HEK293 (cell line): ENCODE measurements at regions not wholly inside any gene's neighbourhood (a gene's known extent, or its start where the extent isn't known, plus 50 kb on each side); places are given as distances from the start of the nearest gene placed in this dataset.

Experiments used
- BCL11A ChIP-seq: fragments of 450-650 bp; formaldehyde crosslinking; IDR thresholded peaks from 2 replicates; pipeline ENCODE4 v1.5.1; 2016; ENCODE audit warnings: low read depth, missing biosample characterization, missing genetic modification characterization
- BCL11B ChIP-seq: fragments of 450-650 bp; formaldehyde crosslinking; IDR thresholded peaks from 2 replicates; pipeline ENCODE4 v1.5.1; 2016; ENCODE audit warnings: low read depth, missing biosample characterization, missing genetic modification characterization
- GFI1B ChIP-seq: fragments of 450-650 bp; formaldehyde crosslinking; IDR thresholded peaks from 2 replicates; pipeline ENCODE4 v1.5.1; 2016; ENCODE audit warnings: missing biosample characterization, missing genetic modification characterization
- GLI4 ChIP-seq: fragments of 450-650 bp; formaldehyde crosslinking; IDR thresholded peaks from 2 replicates; pipeline ENCODE4 v1.5.1; 2016; ENCODE audit warnings: missing biosample characterization, missing genetic modification characterization
- KLF9 ChIP-seq: fragments of 450-650 bp; formaldehyde crosslinking; IDR thresholded peaks from 2 replicates; pipeline ENCODE4 v1.5.1; 2016; ENCODE audit warnings: missing biosample characterization, missing genetic modification characterization, low read depth
- MYNN ChIP-seq: fragments of 450-650 bp; formaldehyde crosslinking; IDR thresholded peaks from 2 replicates; pipeline ENCODE4 v1.5.1; 2016; ENCODE audit warnings: missing biosample characterization, missing genetic modification characterization, borderline replicate concordance
- PATZ1 ChIP-seq: fragments of 450-650 bp; formaldehyde crosslinking; IDR thresholded peaks from 2 replicates; pipeline ENCODE4 v1.5.1; 2016; ENCODE audit warnings: missing biosample characterization, missing genetic modification characterization
- RBAK ChIP-seq: fragments of 450-650 bp; formaldehyde crosslinking; IDR thresholded peaks from 2 replicates; pipeline ENCODE4 v1.5.1; 2016; ENCODE audit warnings: missing biosample characterization, missing genetic modification characterization
- WT1 ChIP-seq: fragments of 450-650 bp; formaldehyde crosslinking; IDR thresholded peaks from 2 replicates; pipeline ENCODE4 v1.5.1; 2016; ENCODE audit warnings: missing biosample characterization, missing genetic modification characterization
- ZBTB1 ChIP-seq: fragments of 450-650 bp; formaldehyde crosslinking; IDR thresholded peaks from 2 replicates; pipeline ENCODE4 v1.5.1; 2016; ENCODE audit warnings: missing biosample characterization, missing genetic modification characterization
- ZFHX2 ChIP-seq: fragments of 450-650 bp; formaldehyde crosslinking; conservative IDR thresholded peaks from 2 replicates; pipeline ENCODE4 v1.5.1; 2016; ENCODE audit warnings: missing biosample characterization, missing genetic modification characterization
- ZFP69B ChIP-seq: fragments of 450-650 bp; formaldehyde crosslinking; IDR thresholded peaks from 2 replicates; pipeline ENCODE4 v1.5.1; 2016; ENCODE audit warnings: missing biosample characterization, missing genetic modification characterization
- ZNF112 ChIP-seq: fragments of 450-650 bp; formaldehyde crosslinking; IDR thresholded peaks from 2 replicates; pipeline ENCODE4 v1.5.0; 2017; ENCODE audit warnings: missing biosample characterization, missing genetic modification characterization
- ZNF132 ChIP-seq: fragments of 450-650 bp; formaldehyde crosslinking; IDR thresholded peaks from 2 replicates; pipeline ENCODE4 v1.5.1; 2017; ENCODE audit warnings: missing biosample characterization, missing genetic modification characterization, borderline replicate concordance
- ZNF146 ChIP-seq: fragments of 450-650 bp; formaldehyde crosslinking; IDR thresholded peaks from 2 replicates; pipeline ENCODE4 v1.5.1; 2016; ENCODE audit warnings: missing biosample characterization, missing genetic modification characterization
- ZNF16 ChIP-seq: fragments of 450-650 bp; formaldehyde crosslinking; IDR thresholded peaks from 2 replicates; pipeline ENCODE4 v1.5.1; 2016; ENCODE audit warnings: low read depth, missing biosample characterization, missing genetic modification characterization
- ZNF202 ChIP-seq: fragments of 450-650 bp; formaldehyde crosslinking; IDR thresholded peaks from 2 replicates; pipeline ENCODE4 v1.5.1; 2016; ENCODE audit warnings: missing biosample characterization, missing genetic modification characterization, borderline replicate concordance
- ZNF223 ChIP-seq: fragments of 450-650 bp; formaldehyde crosslinking; IDR thresholded peaks from 2 replicates; pipeline ENCODE4 v1.5.1; 2016; ENCODE audit warnings: missing biosample characterization, missing genetic modification characterization
- ZNF23 ChIP-seq: fragments of 450-650 bp; formaldehyde crosslinking; IDR thresholded peaks from 2 replicates; pipeline ENCODE4 v1.5.1; 2016; ENCODE audit warnings: missing biosample characterization, missing genetic modification characterization, borderline replicate concordance
- ZNF24 ChIP-seq: fragments of 450-650 bp; formaldehyde crosslinking; IDR thresholded peaks from 2 replicates; pipeline ENCODE4 v1.5.1; 2016; ENCODE audit warnings: missing biosample characterization, missing genetic modification characterization
- ZNF274 ChIP-seq, 2 experiments: fragments of 200-500 bp in 1 of 2; fragments of 450-650 bp in 1 of 2; sonication (Bioruptor generic) in 1 of 2; formaldehyde crosslinking in 1 of 2; IDR thresholded peaks; 2 replicates each; pipeline versions ENCODE4 v1.5.1 to v1.6.1; 2014 to 2016; ENCODE audit warnings: borderline replicate concordance in 1 of 2, inconsistent platforms in 1 of 2, low read length in 1 of 2, missing biosample characterization in 1 of 2, missing genetic modification characterization in 1 of 2
- ZNF311 ChIP-seq: fragments of 450-650 bp; formaldehyde crosslinking; IDR thresholded peaks from 2 replicates; pipeline ENCODE4 v1.5.1; 2017; ENCODE audit warnings: missing biosample characterization, missing genetic modification characterization, borderline replicate concordance
- ZNF341 ChIP-seq: fragments of 450-650 bp; formaldehyde crosslinking; IDR thresholded peaks from 2 replicates; pipeline ENCODE4; 2016; ENCODE audit warnings: low read depth, missing biosample characterization, missing genetic modification characterization
- ZNF404 ChIP-seq: fragments of 450-650 bp; formaldehyde crosslinking; IDR thresholded peaks from 2 replicates; pipeline ENCODE4 v1.5.1; 2017; ENCODE audit warnings: missing biosample characterization, missing genetic modification characterization
- ZNF473 ChIP-seq: fragments of 450-650 bp; formaldehyde crosslinking; IDR thresholded peaks from 2 replicates; pipeline ENCODE4 v1.5.1; 2017; ENCODE audit warnings: missing biosample characterization, missing genetic modification characterization
- ZNF530 ChIP-seq: fragments of 450-650 bp; formaldehyde crosslinking; IDR thresholded peaks from 2 replicates; pipeline ENCODE4 v1.5.1; 2016; ENCODE audit warnings: low read depth, missing biosample characterization, missing genetic modification characterization
- ZNF561 ChIP-seq: fragments of 450-650 bp; IDR thresholded peaks from 2 replicates; pipeline ENCODE4 v1.5.1; 2018; ENCODE audit warnings: missing biosample characterization, missing genetic modification characterization, borderline replicate concordance
- ZNF654 ChIP-seq: fragments of 450-650 bp; formaldehyde crosslinking; IDR thresholded peaks from 2 replicates; pipeline ENCODE4 v1.5.1; 2016; ENCODE audit warnings: low read depth, missing biosample characterization, missing genetic modification characterization
- ZNF660 ChIP-seq: fragments of 450-650 bp; IDR thresholded peaks from 2 replicates; pipeline ENCODE4 v1.5.1; 2018; ENCODE audit warnings: missing biosample characterization, mild to moderate bottlenecking, missing genetic modification characterization
- ZNF670 ChIP-seq: fragments of 450-650 bp; formaldehyde crosslinking; IDR thresholded peaks from 2 replicates; pipeline ENCODE4 v1.5.1; 2016; ENCODE audit warnings: missing biosample characterization, missing genetic modification characterization, low read depth
- ZNF707 ChIP-seq: fragments of 450-650 bp; formaldehyde crosslinking; IDR thresholded peaks from 2 replicates; pipeline ENCODE4 v1.5.1; 2016; ENCODE audit warnings: missing biosample characterization, missing genetic modification characterization
- ZNF76 ChIP-seq: fragments of 450-650 bp; formaldehyde crosslinking; IDR thresholded peaks from 2 replicates; pipeline ENCODE4; 2016; ENCODE audit warnings: low read depth, missing biosample characterization, missing genetic modification characterization, borderline replicate concordance
- ZNF777 ChIP-seq: fragments of 450-650 bp; formaldehyde crosslinking; IDR thresholded peaks from 2 replicates; pipeline ENCODE4 v1.5.1; 2017; ENCODE audit warnings: missing biosample characterization, missing genetic modification characterization, borderline replicate concordance
- ZNF791 ChIP-seq: fragments of 450-650 bp; formaldehyde crosslinking; IDR thresholded peaks from 2 replicates; pipeline ENCODE4 v1.5.1; 2016; ENCODE audit warnings: missing biosample characterization, missing genetic modification characterization
- ZXDB ChIP-seq: fragments of 450-650 bp; formaldehyde crosslinking; IDR thresholded peaks from 2 replicates; pipeline ENCODE4 v1.5.1; 2016; ENCODE audit warnings: missing biosample characterization, missing genetic modification characterization
- TF ChIP-seq, protein P1 (sequence below): fragments of 450-650 bp; formaldehyde crosslinking; IDR thresholded peaks from 2 replicates; pipeline ENCODE4 v1.5.1; 2016; ENCODE audit warnings: missing biosample characterization, missing genetic modification characterization
- TF ChIP-seq, protein P2 (sequence below): fragments of 450-650 bp; formaldehyde crosslinking; IDR thresholded peaks from 2 replicates; pipeline ENCODE4 v1.5.1; 2017; ENCODE audit warnings: missing biosample characterization, missing genetic modification characterization

GRCh38 chr5:93677359-93677891, 64.0 kb downstream of the POU5F2 start (continued):
- peak; percentile 93 for TF ChIP-seq WT1 (tag by site-specific recombination)
- no peak for TF ChIP-seq GLI4 (tag by site-specific recombination)
- peak; percentile 98 for TF ChIP-seq ZNF561 (tag by site-specific recombination)
- no peak; the same call in 1 of the 2 replicates for TF ChIP-seq ZFP69B (tag by site-specific recombination)
- no peak for TF ChIP-seq ZNF112
- TF ChIP-seq, protein P1, sequence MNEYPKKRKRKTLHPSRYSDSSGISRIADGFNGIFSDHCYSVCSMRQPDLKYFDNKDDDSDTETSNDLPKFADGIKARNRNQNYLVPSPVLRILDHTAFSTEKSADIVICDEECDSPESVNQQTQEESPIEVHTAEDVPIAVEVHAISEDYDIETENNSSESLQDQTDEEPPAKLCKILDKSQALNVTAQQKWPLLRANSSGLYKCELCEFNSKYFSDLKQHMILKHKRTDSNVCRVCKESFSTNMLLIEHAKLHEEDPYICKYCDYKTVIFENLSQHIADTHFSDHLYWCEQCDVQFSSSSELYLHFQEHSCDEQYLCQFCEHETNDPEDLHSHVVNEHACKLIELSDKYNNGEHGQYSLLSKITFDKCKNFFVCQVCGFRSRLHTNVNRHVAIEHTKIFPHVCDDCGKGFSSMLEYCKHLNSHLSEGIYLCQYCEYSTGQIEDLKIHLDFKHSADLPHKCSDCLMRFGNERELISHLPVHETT, result peak; percentile 91; the same call in 1 of the 2 replicates
- peak; percentile 97 for TF ChIP-seq ZXDB (tag by site-specific recombination)
- no peak for TF ChIP-seq BCL11B
- TF ChIP-seq BCL11A (tag by site-specific recombination), result peak; percentile 92; the same call in 1 of the 2 replicates
- no peak for TF ChIP-seq ZNF473 (tag by site-specific recombination)
- no peak for TF ChIP-seq RBAK (tag by site-specific recombination)
- TF ChIP-seq ZNF670 (tag by site-specific recombination), result no peak
- no peak for TF ChIP-seq MYNN
- TF ChIP-seq ZNF223 (tag by site-specific recombination), result no peak
- TF ChIP-seq ZNF654 (tag by site-specific recombination), result no peak
- no peak for TF ChIP-seq ZNF202 (tag by site-specific recombination)
- no peak for TF ChIP-seq ZNF132 (tag by site-specific recombination)
- TF ChIP-seq ZNF146, result no peak
- TF ChIP-seq ZNF404, result no peak
- no peak for TF ChIP-seq ZNF530 (tag by site-specific recombination)
- no peak for TF ChIP-seq ZNF791 (tag by site-specific recombination)
- 0 out of 2 replicates have a peak, but pooled peaks have one; percentile 13 for TF ChIP-seq KLF9 (tag by site-specific recombination)
- TF ChIP-seq ZNF707 (tag by site-specific recombination), result no peak
- peak; percentile 94 for TF ChIP-seq ZFHX2 (tag by site-specific recombination)
- peak; percentile 90 for TF ChIP-seq GFI1B
- TF ChIP-seq ZNF341 (tag by site-specific recombination), result peak; percentile 62; the same call in 1 of the 2 replicates
- no peak for TF ChIP-seq ZNF274 (IDR thresholded peaks at IDR 0.05; ENCODE audit: low read length)
- no peak for TF ChIP-seq ZNF274 (tag by site-specific recombination; IDR thresholded peaks at IDR 0.05; ENCODE audit: borderline replicate concordance)
- TF ChIP-seq ZNF660 (tag by site-specific recombination), result peak; percentile 95
- no peak for TF ChIP-seq ZNF76 (tag by site-specific recombination)
- peak; percentile 94 for TF ChIP-seq ZNF24 (tag by site-specific recombination)
- no peak for TF ChIP-seq ZNF23 (tag by site-specific recombination)
- no peak for TF ChIP-seq ZBTB1 (tag by site-specific recombination)
- TF ChIP-seq PATZ1 (tag by site-specific recombination), result peak; percentile 78
- TF ChIP-seq, protein P2, sequence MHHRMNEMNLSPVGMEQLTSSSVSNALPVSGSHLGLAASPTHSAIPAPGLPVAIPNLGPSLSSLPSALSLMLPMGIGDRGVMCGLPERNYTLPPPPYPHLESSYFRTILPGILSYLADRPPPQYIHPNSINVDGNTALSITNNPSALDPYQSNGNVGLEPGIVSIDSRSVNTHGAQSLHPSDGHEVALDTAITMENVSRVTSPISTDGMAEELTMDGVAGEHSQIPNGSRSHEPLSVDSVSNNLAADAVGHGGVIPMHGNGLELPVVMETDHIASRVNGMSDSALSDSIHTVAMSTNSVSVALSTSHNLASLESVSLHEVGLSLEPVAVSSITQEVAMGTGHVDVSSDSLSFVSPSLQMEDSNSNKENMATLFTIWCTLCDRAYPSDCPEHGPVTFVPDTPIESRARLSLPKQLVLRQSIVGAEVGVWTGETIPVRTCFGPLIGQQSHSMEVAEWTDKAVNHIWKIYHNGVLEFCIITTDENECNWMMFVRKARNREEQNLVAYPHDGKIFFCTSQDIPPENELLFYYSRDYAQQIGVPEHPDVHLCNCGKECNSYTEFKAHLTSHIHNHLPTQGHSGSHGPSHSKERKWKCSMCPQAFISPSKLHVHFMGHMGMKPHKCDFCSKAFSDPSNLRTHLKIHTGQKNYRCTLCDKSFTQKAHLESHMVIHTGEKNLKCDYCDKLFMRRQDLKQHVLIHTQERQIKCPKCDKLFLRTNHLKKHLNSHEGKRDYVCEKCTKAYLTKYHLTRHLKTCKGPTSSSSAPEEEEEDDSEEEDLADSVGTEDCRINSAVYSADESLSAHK (tag by site-specific recombination), result peak; percentile 95
- no peak for TF ChIP-seq ZNF777
- TF ChIP-seq ZNF311 (tag by site-specific recombination), result no peak
- no peak for TF ChIP-seq ZNF16
